LHCN-M2 (cell line): ENCODE measurements at regions not wholly inside any gene's neighbourhood (a gene's known extent, or its start where the extent isn't known, plus 50 kb on each side); places are given as distances from the start of the nearest gene placed in this dataset.
A peak's percentile ranks its signal among the peaks of the same experiment; 100 is the strongest.

Experiments
- DNase-seq: peaks from one replicate; pipeline ENCODE4 v3.0.0-alpha.2; 2012; ENCODE audit warnings: low read depth

DNA sequence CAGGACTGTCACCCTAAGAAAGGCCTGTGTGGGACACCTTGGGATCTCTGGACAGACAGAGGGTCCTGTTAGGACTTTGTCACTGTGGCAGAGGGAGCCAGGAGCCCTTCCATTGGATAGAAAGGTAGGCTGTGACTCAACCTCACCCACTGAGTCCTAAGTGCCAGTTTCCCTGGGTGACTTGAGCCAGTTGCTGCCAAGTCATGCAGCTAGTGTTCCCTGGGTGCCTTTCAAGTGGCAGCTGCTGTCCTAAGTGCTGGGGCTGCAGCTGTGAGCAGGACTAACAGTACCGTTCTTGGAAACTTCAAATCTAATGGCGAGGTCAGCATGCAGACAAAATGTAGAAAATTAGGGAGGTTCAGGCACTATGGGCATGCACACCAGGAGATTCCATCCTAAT is 393.7 kb downstream of the TMEM135 start:
- peak; percentile 40 for DNase-seq

GRCh38 chr11:87430821-87431220 is 393.1 kb downstream of the TMEM135 start:
- no peak for DNase-seq

- DNase-seq, result no peak
Observed at GRCh38 chr11:87429996-87430395, 392.3 kb downstream of the TMEM135 start.

DNA sequence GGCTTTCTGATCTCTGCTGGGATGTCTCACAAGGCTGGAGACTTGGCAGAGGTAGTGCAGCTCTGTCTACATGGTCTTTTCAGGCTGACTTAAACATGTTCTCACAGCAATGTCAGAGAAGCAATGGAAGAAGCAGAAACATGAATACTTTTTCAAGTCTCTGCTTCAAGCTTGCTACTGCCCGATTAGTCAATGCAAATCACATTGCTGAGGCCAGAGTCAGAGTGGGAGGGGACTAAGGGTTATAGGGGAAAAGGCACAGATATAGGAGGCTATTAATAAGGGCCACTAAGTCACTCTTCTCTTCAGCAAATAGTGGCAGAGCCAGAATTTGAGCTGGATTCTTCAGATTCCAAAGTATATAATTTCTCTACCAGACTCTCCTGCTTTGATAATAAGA is 390.5 kb downstream of the TMEM135 start:
- DNase-seq, result no peak

DNA sequence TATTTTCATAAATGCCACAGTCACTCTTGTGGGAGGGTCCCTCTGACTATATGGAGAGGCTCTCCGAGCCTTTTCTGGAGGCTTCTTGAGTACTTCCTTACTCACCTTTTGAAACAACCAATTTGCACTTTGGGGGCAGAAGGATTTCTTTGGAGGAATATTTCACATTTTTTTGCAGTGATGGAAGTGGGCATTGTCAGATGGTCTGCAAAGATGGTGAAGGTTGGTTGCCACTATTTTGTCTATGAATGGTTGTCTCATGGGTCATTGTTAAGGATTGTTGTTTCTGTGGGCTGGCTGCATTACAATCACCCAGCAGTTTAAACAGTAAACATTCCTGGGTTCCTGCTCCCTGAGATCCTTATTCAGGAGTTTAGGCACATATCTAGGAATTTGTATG is 388.2 kb downstream of the TMEM135 start:
- peak; percentile 41 for DNase-seq

- peak; percentile 27 for DNase-seq
Observed at GRCh38 chr11:87425391-87425790, 387.7 kb downstream of the TMEM135 start.

DNA sequence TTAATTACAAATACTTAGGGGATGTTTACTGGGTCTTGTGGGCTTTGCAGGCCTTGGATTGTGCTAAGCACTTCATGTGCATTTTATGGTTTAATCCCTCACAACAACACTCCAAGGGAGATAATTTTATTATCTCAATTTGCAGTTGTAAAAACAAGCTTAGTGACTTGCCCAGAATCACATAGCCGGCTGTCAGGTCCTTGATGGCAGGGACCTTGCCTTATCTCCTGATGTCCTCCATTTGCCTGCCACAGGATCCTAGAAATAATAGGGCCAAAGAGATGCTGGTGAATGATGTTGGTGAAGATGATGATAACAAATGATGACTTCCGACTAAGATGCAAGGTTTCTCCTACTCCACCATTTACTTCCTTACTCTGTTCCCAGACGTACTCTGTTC is 385.4 kb downstream of the TMEM135 start:
- no peak for DNase-seq

DNA sequence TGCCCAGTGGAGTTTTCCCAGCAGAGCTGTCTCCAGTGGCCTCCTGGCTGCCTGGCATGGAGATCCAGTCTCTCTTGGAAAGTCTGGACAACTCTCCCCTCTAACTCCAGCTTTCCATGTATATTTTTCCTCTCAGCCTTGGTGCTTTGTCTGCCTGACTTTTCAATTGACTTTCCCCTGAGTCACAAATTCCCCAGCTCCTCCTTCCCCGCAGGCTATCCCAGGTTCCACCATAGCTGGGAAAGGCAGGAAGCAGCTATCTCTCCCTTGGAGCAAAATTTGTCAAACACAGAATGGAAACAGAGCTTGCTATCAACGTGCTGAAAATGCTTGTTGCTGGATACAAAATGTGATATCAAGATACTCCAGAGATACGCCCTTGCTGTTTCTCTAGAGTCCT is 384.8 kb downstream of the TMEM135 start:
- DNase-seq, result no peak

- peak; percentile 73 for DNase-seq
Observed at GRCh38 chr11:87421422-87421821, 383.7 kb downstream of the TMEM135 start.

- no peak for DNase-seq
Observed at GRCh38 chr11:87417951-87418350, 380.2 kb downstream of the TMEM135 start.

DNA sequence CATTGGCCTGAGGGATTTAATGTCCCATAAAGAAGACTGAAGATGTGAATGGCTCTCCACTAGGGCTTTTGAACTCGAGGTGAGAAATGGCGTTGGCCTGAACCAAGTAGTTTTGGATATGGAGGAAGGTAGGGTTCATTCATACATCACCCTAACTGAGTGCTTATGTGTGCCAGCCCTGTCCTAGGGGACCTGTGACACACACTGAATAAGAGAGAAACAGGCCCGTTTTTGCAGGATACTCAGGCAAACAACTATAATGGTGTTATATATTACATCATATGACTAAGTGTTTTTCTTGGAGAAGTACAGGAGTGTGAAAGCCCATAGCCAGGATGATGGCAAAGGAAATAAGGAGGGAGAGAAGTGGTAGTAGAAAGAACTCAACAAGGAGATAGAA is 368.1 kb downstream of the TMEM135 start:
- peak; percentile 31 for DNase-seq

GRCh38 chr11:87405356-87405755 is 367.6 kb downstream of the TMEM135 start:
- no peak for DNase-seq

GRCh38 chr11:87401653-87402052 is 363.9 kb downstream of the TMEM135 start:
- no peak for DNase-seq

DNA sequence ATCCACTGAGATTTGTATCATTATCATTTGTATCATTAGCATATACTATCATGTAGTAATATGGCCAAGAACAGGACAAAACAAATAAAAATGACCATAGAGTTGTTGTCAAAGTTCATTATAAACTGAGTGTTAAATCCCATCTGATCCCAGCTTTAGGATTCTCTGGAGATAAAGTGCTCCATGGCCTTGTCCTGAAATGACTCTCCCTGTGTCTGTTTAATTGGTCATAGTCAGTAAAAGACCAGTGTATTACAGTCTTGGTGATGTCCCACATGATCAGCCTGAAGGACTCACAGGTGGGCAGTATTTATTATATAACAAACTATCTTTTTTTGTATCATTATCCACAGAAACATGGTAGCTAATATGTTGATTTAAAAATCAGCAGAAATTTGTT is 361.6 kb downstream of the TMEM135 start:
- DNase-seq, result no peak

- no peak for DNase-seq
Observed at GRCh38 chr11:87398931-87399330, 361.2 kb downstream of the TMEM135 start.

DNA sequence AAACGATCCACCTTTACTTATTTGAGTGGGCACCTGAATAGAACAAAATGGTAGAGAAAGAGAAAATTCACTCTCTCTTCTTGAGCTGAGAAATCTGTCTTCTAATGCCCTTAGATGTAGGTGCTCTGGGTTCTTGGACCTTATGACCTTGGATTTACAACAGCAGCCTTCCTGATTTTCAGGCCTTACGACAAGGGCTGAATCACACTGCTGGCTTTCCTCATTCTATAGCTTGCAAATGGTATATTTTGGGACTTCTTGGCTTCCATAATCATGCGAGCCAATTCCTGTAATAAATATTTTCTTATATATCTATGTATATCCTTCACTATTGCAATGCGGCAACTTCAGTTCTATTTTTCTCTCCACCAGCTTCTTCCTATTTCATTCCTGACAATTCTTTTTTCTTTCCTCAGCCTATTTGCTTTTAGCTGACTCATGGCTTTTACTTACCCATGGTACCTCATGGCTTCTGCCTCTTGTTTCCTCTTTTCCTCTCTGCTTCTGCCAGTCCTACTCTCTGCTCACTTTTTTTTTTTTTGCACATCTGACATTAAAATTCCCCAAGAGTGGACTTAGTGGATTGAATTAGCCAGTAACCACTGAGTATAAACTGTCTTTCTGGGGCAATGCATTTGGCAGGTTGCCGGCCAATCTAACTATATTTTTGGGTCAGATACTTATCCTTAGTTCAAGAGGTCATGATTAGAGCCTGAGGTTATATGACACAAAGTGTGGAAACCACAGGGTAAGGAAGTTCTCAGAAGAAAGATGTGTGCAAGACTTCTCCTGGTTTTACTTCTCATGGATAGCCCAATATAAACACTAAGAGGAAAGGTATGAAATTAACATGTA is 359.5 kb downstream of the TMEM135 start:
- DNase-seq, result no peak

DNA sequence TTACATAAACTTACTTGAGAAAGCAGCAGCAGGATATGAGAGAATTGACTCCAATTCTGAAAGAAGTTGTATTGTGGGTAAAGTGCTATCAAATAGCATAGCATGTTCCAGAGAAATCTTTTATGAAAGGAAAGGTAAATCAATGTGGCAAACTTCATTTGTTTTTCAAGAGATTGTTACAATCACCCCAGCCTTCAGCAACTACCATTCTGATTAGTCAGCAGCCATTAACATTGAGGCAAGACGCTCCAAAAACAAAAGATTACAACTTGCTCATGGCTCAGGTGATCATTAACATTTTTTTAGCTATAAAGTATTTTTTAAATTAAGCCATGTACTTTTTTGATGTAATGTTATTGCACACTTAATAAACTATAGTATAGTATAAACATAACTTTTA is 357.2 kb downstream of the TMEM135 start:
- DNase-seq, result no peak

DNA sequence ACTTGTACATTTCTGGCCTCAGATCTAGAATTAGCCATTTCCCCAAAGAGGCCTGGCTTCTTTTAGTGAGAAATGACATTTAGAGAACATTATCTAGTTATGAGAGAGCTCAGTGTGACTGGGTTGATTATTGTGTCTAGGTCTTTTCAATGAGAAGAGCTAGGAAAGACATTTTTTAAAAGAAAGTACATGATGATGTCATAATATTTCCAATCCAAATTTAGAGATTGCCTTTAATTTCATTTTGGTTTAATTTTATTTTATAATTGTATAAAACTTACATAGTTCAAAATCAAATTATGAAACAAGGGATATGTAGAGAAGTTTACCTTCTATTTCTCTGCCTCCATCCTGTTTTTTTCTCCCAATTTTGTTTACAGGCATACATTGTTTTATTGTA is 354.9 kb downstream of the TMEM135 start:
- no peak for DNase-seq

DNA sequence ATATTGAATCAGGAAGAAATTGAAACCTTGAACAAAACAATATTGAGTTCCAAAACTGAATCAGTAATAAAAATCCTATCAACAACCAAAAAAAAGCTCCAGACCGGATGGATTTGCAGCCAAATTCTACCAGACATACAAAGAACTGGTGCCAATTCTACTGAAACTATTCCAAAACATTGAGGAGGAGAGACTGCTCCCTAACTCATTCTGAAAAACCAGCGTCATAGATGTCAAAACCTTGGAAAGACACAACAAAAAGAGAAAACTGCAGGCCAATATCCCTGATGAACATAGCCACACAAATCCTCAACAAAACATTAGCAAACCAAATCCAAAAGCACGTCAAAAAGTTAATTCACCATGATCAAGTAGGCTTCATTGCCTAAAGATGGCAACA is 353.8 kb downstream of the TMEM135 start:
- DNase-seq, result no peak

DNA sequence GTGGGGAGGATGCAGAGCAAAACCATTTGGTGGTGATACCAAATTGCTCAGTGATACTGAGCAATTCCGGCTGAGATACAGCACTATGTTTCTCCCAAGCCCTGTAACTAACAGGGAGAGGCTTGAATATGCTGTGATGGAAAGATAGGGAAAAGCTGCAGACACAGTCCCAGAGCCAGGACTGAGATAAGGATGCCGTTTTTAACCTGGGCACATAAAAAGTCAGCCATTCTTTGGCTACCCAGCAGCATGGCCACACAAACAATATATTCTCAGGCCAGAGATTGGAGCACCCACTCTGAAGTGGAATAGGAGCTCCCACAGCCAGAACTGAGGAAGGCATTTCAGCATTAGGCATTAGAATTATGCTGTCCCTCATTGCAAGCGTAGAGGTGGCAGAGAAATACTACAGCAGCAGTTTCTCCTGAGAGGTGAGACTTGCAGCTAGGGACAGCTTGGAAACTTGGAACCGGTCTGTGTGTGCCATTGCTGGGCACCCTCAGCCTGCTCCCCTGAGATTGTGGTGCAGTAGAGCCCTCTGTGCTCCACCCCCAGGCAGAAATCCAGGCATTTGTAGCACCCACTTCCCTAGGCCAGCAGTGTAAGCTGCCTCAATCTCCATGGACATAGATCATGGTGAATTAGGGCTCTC is 346.5 kb downstream of the TMEM135 start:
- DNase-seq, result no peak

- DNase-seq, result no peak
Observed at GRCh38 chr11:87374038-87374807, 336.5 kb downstream of the TMEM135 start.
